Endothelial cell of umbilical vein (primary cell): ENCODE measurements at regions not wholly inside any gene's neighbourhood (a gene's known extent, or its start where the extent isn't known, plus 50 kb on each side); places are given as distances from the start of the nearest gene placed in this dataset.
A peak's percentile ranks its signal among the peaks of the same experiment; 100 is the strongest.

Experiments
- BruUV-seq: library from RNA; stranded (reverse); fragments of 400-500 nt; replicated peaks from 2 replicates; lab custom pipeline; 2021; lab: Mats Ljungman, UMichigan
- CTCF ChIA-PET: fragments of 300-600, 350-600 bp; sonication (Branson Sonifier 250); formaldehyde crosslinking; loops from one replicate; lab custom pipeline; 2021; ENCODE audit warnings: antibody characterized with exemption, inconsistent platforms; lab: Charles Lee
- POLR2A ChIA-PET: fragments of 300-600, 350-600 bp; sonication (Branson Sonifier 250); formaldehyde crosslinking; loops from one replicate; lab custom pipeline; 2021; ENCODE audit warnings: antibody characterized with exemption, inconsistent platforms; lab: Charles Lee
- DNase-seq: peaks from one replicate; pipeline ENCODE4 v3.0.0-alpha.2; 2011; ENCODE audit warnings: low read depth, low spot score
- FAIRE-seq: peaks from 2 replicates; lab custom pipeline; 2011; peaks lifted over from hg19 to GRCh38; lab: Jason Lieb, UNC
- H2AFZ ChIP-seq: 2 replicates; pipeline ENCODE4 v1.6.0; 2012; ENCODE audit warnings: low read depth, low read length, control low read depth, inconsistent platforms
- H3K27ac ChIP-seq: 2 replicates; pipeline ENCODE4 v1.5.1; 2011; ENCODE audit warnings: low read depth, mild to moderate bottlenecking, control low read depth, low read length, moderate library complexity; ENCODE audit not compliant: insufficient read depth
- H3K27me3 ChIP-seq, 2 experiments: 2 replicates each; pipeline versions ENCODE4 v1.6.0 to v1.6.1; 2011; ENCODE audit warnings: low read length in 2 of 2, mixed read lengths in 1 of 2; ENCODE audit not compliant: control insufficient read depth in 2 of 2, insufficient read depth in 2 of 2
- H3K36me3 ChIP-seq, 2 experiments: 2 replicates in 1 of 2; 3 replicates in 1 of 2; pipeline ENCODE4 v1.5.1; 2011; ENCODE audit warnings: low read length in 2 of 2, mild to moderate bottlenecking in 1 of 2, moderate library complexity in 1 of 2; ENCODE audit not compliant: control insufficient read depth in 2 of 2, insufficient read depth in 2 of 2; ENCODE audit errors: extremely low read depth in 1 of 2
- H3K4me1 ChIP-seq: 3 replicates; pipeline ENCODE4 v1.5.1; 2011; ENCODE audit warnings: mild to moderate bottlenecking, low read length; ENCODE audit not compliant: control insufficient read depth, insufficient read depth; ENCODE audit errors: extremely low read depth
- H3K4me2 ChIP-seq: 2 replicates; pipeline ENCODE4 v1.6.1; 2011; ENCODE audit warnings: low read length, control low read depth, mixed read lengths; ENCODE audit not compliant: insufficient read depth
- H3K4me3 ChIP-seq, 3 experiments: fragments of 200-600 bp in 1 of 3; sonication (generic), shearing (Covaris generic) in 1 of 3; replicated peaks in 1 of 3; 2 replicates each; pipeline ENCODE4 v1.5.1; 2011 to 2016; ENCODE audit warnings: control low read depth in 3 of 3, low read length in 3 of 3, mild to moderate bottlenecking in 2 of 3, inconsistent platforms in 1 of 3, low read depth in 1 of 3, moderate library complexity in 1 of 3; ENCODE audit not compliant: insufficient read depth in 1 of 3
- H3K79me2 ChIP-seq: 2 replicates; pipeline ENCODE4 v1.6.0; 2012; ENCODE audit warnings: low read length, inconsistent platforms; ENCODE audit not compliant: control insufficient read depth, insufficient read depth
- H3K9ac ChIP-seq: replicated peaks from 2 replicates; pipeline ENCODE3; 2011; ENCODE audit warnings: low read length, control low read depth; ENCODE audit not compliant: insufficient read depth; ENCODE audit errors: extremely low read depth
- H3K9me1 ChIP-seq: replicated peaks from 3 replicates; pipeline ENCODE4 v1.6.0; 2011; ENCODE audit warnings: mild to moderate bottlenecking, low read length; ENCODE audit not compliant: control insufficient read depth, insufficient read depth; ENCODE audit errors: extremely low read depth
- H3K9me3 ChIP-seq: replicated peaks from 2 replicates; pipeline ENCODE4 v1.5.1; 2012; ENCODE audit warnings: low read length, inconsistent platforms; ENCODE audit not compliant: control insufficient read depth, insufficient read depth
- H4K20me1 ChIP-seq: replicated peaks from 2 replicates; pipeline ENCODE3; 2011; ENCODE audit warnings: mild to moderate bottlenecking, low read length; ENCODE audit not compliant: control insufficient read depth, insufficient read depth; ENCODE audit errors: extremely low read depth
- CTCF ChIP-seq, 2 donors: IDR thresholded peaks; 1 replicate in 1 of 2; 2 replicates in 1 of 2; pipeline ENCODE4 v1.5.1; 2011; ENCODE audit warnings: low read length in 2 of 2, mild to moderate bottlenecking in 2 of 2, moderate library complexity in 2 of 2, control low read depth in 1 of 2, inconsistent platforms in 1 of 2, low read depth in 1 of 2; ENCODE audit not compliant: insufficient read depth in 1 of 2; ENCODE audit errors: extremely low read depth in 1 of 2
- EZH2 ChIP-seq: IDR thresholded peaks from 2 replicates; pipeline ENCODE4 v1.6.1; 2012; ENCODE audit warnings: borderline replicate concordance, low read depth, mild to moderate bottlenecking, moderate library complexity, low read length, inconsistent platforms; ENCODE audit not compliant: severe bottlenecking
- FOS ChIP-seq: IDR thresholded peaks from 2 replicates; pipeline ENCODE4 v1.6.1; 2011; ENCODE audit warnings: mild to moderate bottlenecking, low read length, moderate library complexity, borderline replicate concordance; ENCODE audit not compliant: insufficient read depth
- GATA2 ChIP-seq: IDR thresholded peaks from 2 replicates; pipeline ENCODE4 v1.7.0; 2011; ENCODE audit warnings: low read depth, mild to moderate bottlenecking, moderate library complexity, mixed read lengths, low read length; ENCODE audit not compliant: insufficient read length, insufficient read depth
- JUN ChIP-seq: IDR thresholded peaks from 2 replicates; pipeline ENCODE4 v1.6.1; 2011; ENCODE audit warnings: borderline replicate concordance, low read depth; ENCODE audit not compliant: insufficient read length, insufficient read depth
- MAX ChIP-seq: IDR thresholded peaks from 2 replicates; pipeline ENCODE4 v1.6.1; 2011; ENCODE audit not compliant: insufficient read depth, insufficient read length
- MYC ChIP-seq: IDR thresholded peaks from one replicate; pipeline ENCODE4 v1.6.1; 2011; ENCODE audit warnings: mild to moderate bottlenecking, low read depth, low read length
- POLR2A ChIP-seq: IDR thresholded peaks from 2 replicates; pipeline ENCODE4 v1.6.1; 2012; ENCODE audit warnings: low read depth, mild to moderate bottlenecking, control low read depth, low read length
- POLR2AphosphoS5 ChIP-seq: IDR thresholded peaks from 2 replicates; pipeline ENCODE4 v1.6.1; 2012; ENCODE audit warnings: low read depth, mild to moderate bottlenecking, control low read depth, low read length, moderate library complexity; ENCODE audit not compliant: insufficient read depth
- dilution Hi-C: fragments of 300-500 bp; cut with MboI; formaldehyde crosslinking; loops from one replicate; pipeline ENCODE4 v1.15.0; 2019; ENCODE audit warnings: low sequenced_read_pairs; ENCODE audit not compliant: extremely low pct_ligation_motif_present
- intact Hi-C: fragments of 100-400 bp; cut with micrococcal nuclease; formaldehyde crosslinking; loops from one replicate; pipeline ENCODE4 v1.10.0; 2022

- H3K79me2 ChIP-seq = no peaks in the 10 kb centered on the region
- H3K4me1 ChIP-seq = no peaks in the 10 kb centered on the region
- dilution Hi-C loops = no loop called here
- no peaks in the 10 kb centered on the region for H4K20me1 ChIP-seq
- no peak overlapping the region for H3K27ac ChIP-seq
- POLR2A ChIA-PET = no interaction called here
- no peak for TF ChIP-seq POLR2AphosphoS5
- H3K36me3 ChIP-seq = no peaks in the 10 kb centered on the region
- CTCF ChIA-PET = no interaction called here
- no peaks in the 10 kb centered on the region for H3K9me3 ChIP-seq
- H3K27me3 ChIP-seq = peaks cover 10% of the 10 kb centered on the region in 2 experiments
- H3K9me1 ChIP-seq = no peaks in the 10 kb centered on the region
- no peak overlapping the region for H2AFZ ChIP-seq
- no TSS peak for BruUV-seq
- H3K4me2 ChIP-seq = no peak overlapping the region
- H3K4me3 ChIP-seq = no peak overlapping the region
- intact Hi-C loops = no loop called here
- DNase-seq (no peak), FAIRE-seq (no peak)
- no peak overlapping the region for H3K9ac ChIP-seq
Observed at GRCh38 chr4:183390374-183390773, 54.1 kb upstream of the CDKN2AIP start.

GRCh38 chr4:183391204-183391603 lies 53.2 kb upstream of the CDKN2AIP start:
- Histone ChIP-seq H3K27me3 (peaks cover 10% of the 10 kb centered on the region in 2 experiments), H2AFZ (no peak overlapping the region), H3K36me3 (no peaks in the 10 kb centered on the region), H3K9ac (no peak overlapping the region), H4K20me1 (no peaks in the 10 kb centered on the region), H3K27ac (no peak overlapping the region), H3K9me3 (no peaks in the 10 kb centered on the region), H3K4me2 (no peak overlapping the region), H3K9me1 (no peaks in the 10 kb centered on the region), H3K4me3 (no peak overlapping the region), H3K4me1 (no peaks in the 10 kb centered on the region), H3K79me2 (no peaks in the 10 kb centered on the region)
- dilution Hi-C loops (no loop called here), intact Hi-C loops (no loop called here)
- ChIA-PET CTCF (no interaction called here), POLR2A (no interaction called here)
- BruUV-seq = no TSS peak
- TF ChIP-seq GATA2 (no peak), CTCF (IDR thresholded peaks at IDR 0.05; ENCODE audit: extremely low read depth in 1 of 2, insufficient read depth in 1 of 2, low read depth in 1 of 2, low read length in 2 of 2) (no peak), FOS (no peak), JUN (no peak), EZH2 (no peak), POLR2AphosphoS5 (no peak), MAX (no peak), MYC (no peak), POLR2A (no peak)
- FAIRE-seq = no peak
- DNase-seq = peak; percentile 18
